GM12878 (cell line): ENCODE measurements at regions not wholly inside any gene's neighbourhood (a gene's known extent, or its start where the extent isn't known, plus 50 kb on each side); places are given as distances from the start of the nearest gene placed in this dataset.

Experiments
- ATAC-seq: fragments of 200-7000 bp; cut with Tn5 transposase; 3 replicates; pipeline ENCODE4 v1.9.1; 2020; ENCODE audit warnings: mild to moderate bottlenecking, moderate library complexity
- BruUV-seq: library from RNA; stranded (reverse); fragments of 400-500 nt; replicated peaks from 2 replicates; lab custom pipeline; 2021; lab: Mats Ljungman, UMichigan
- CTCF ChIA-PET: fragments of 300-600 bp; sonication (Branson Sonifier 250); formaldehyde crosslinking; extraction: SDS; loops from one replicate; lab custom pipeline; 2021; ENCODE audit warnings: inconsistent platforms; lab: Yijun Ruan, JAX
- POLR2A ChIA-PET: fragments of 350-600 bp; formaldehyde crosslinking; extraction: SDS; loops from one replicate; lab custom pipeline; 2021; ENCODE audit warnings: inconsistent platforms; lab: Charles Lee
- RAD21 ChIA-PET: fragments of 300-600 bp; sonication (Branson Sonifier 250); formaldehyde crosslinking; loops from one replicate; lab custom pipeline; 2023; ENCODE audit warnings: antibody characterized with exemption; ENCODE audit not compliant: unreplicated experiment; lab: Charles Lee
- SMC1A ChIA-PET: fragments of 300-600 bp; sonication (Branson Sonifier 250); formaldehyde crosslinking; loops from one replicate; lab custom pipeline; 2023; ENCODE audit not compliant: unreplicated experiment, uncharacterized antibody; lab: Charles Lee
- DNase-seq: peaks from one replicate; pipeline ENCODE4 v3.0.0-alpha.2; 2011; ENCODE audit warnings: low read depth, low spot score
- FAIRE-seq: peaks from 3 replicates; lab custom pipeline; 2011; peaks lifted over from hg19 to GRCh38; lab: Jason Lieb, UNC
- H2AFZ ChIP-seq: 2 replicates; pipeline ENCODE4 v1.6.0; 2011; ENCODE audit warnings: low read depth, low read length, control low read depth; ENCODE audit not compliant: control insufficient read depth
- H3K27ac ChIP-seq: 2 replicates; pipeline ENCODE4 v1.5.1; 2011; ENCODE audit warnings: control low read depth; ENCODE audit not compliant: control insufficient read depth, insufficient read depth
- H3K27me3 ChIP-seq, 2 experiments: replicated peaks in 1 of 2; 2 replicates each; pipeline versions ENCODE4 v1.6.0 to v1.6.1; 2011; ENCODE audit warnings: low read length in 1 of 2; ENCODE audit not compliant: control insufficient read depth in 2 of 2, insufficient read depth in 2 of 2
- H3K36me3 ChIP-seq, 2 experiments: 2 replicates each; pipeline ENCODE4 v1.5.1; 2011; ENCODE audit warnings: low read length in 1 of 2; ENCODE audit not compliant: control insufficient read depth in 2 of 2, insufficient read depth in 2 of 2
- H3K4me1 ChIP-seq: 2 replicates; pipeline ENCODE4 v1.6.1; 2011; ENCODE audit warnings: mild to moderate bottlenecking, low read length, moderate library complexity, mixed read lengths; ENCODE audit not compliant: control insufficient read depth, insufficient read depth
- H3K4me2 ChIP-seq: 2 replicates; pipeline ENCODE4 v1.6.0; 2011; ENCODE audit warnings: control low read depth; ENCODE audit not compliant: control insufficient read depth, insufficient read depth
- H3K4me3 ChIP-seq: fragments of 200-600 bp; sonication (generic); 2 replicates; pipeline ENCODE4 v1.5.1; 2016
- H3K79me2 ChIP-seq: 2 replicates; pipeline ENCODE4 v1.6.0; 2011; ENCODE audit warnings: low read length; ENCODE audit not compliant: control insufficient read depth, insufficient read depth
- H3K9ac ChIP-seq: 2 replicates; pipeline ENCODE4 v1.8.0; 2011; ENCODE audit warnings: low read length, control low read depth, mixed read lengths; ENCODE audit not compliant: control insufficient read depth, insufficient read depth
- H3K9me3 ChIP-seq: replicated peaks from 3 replicates; pipeline ENCODE4 v1.5.1; 2011; ENCODE audit warnings: mild to moderate bottlenecking, low read length; ENCODE audit not compliant: control insufficient read depth, insufficient read depth
- H4K20me1 ChIP-seq: 2 replicates; pipeline ENCODE4 v1.6.0; 2011; ENCODE audit not compliant: control insufficient read depth, insufficient read depth
- ASH2L ChIP-seq: fragments of 300-600, 200-600 bp; sonication (generic); IDR thresholded peaks from 2 replicates; pipeline ENCODE4 v1.6.1; 2017; ENCODE audit warnings: low read depth, mild to moderate bottlenecking, borderline replicate concordance
- BCL11A ChIP-seq: IDR thresholded peaks from 2 replicates; pipeline ENCODE4 v1.6.1; 2011; ENCODE audit warnings: low read depth, low read length
- E4F1 ChIP-seq: fragments of 450-650 bp; IDR thresholded peaks from 2 replicates; pipeline ENCODE4 v1.6.1; 2018; ENCODE audit warnings: borderline replicate concordance, mild to moderate bottlenecking; ENCODE audit not compliant: partially characterized antibody
- KLF5 ChIP-seq: fragments of 450-650 bp; IDR thresholded peaks from 2 replicates; pipeline ENCODE4 v1.6.1; 2014; ENCODE audit warnings: mild to moderate bottlenecking; ENCODE audit not compliant: partially characterized antibody
- MEF2B ChIP-seq: fragments of 450-650 bp; IDR thresholded peaks from 2 replicates; pipeline ENCODE4 v1.6.1; 2018; ENCODE audit warnings: mild to moderate bottlenecking, moderate library complexity; ENCODE audit not compliant: partially characterized antibody, poor library complexity, severe bottlenecking
- PAX5 ChIP-seq: IDR thresholded peaks from 2 replicates; pipeline ENCODE4 v1.6.1; 2011; ENCODE audit warnings: low read depth, low read length, borderline replicate concordance
- POU2F2 ChIP-seq: IDR thresholded peaks from 3 replicates; pipeline ENCODE4 v1.6.1; 2011; ENCODE audit warnings: low read depth, mild to moderate bottlenecking, low read length, borderline replicate concordance
- RAD51 ChIP-seq: fragments of 450-650 bp; IDR thresholded peaks from 2 replicates; pipeline ENCODE4 v1.6.1; 2016; ENCODE audit warnings: moderate library complexity, mild to moderate bottlenecking, inconsistent platforms
- SIX5 ChIP-seq: IDR thresholded peaks from 2 replicates; pipeline ENCODE4 v1.6.1; 2011; ENCODE audit warnings: mild to moderate bottlenecking, low read depth, low read length, moderate library complexity; ENCODE audit not compliant: severe bottlenecking
- SMARCA5 ChIP-seq: fragments of 450-650 bp; IDR thresholded peaks from 2 replicates; pipeline ENCODE4 v1.6.1; 2017; ENCODE audit warnings: mild to moderate bottlenecking
- WGBS: methylation state at CpG from one replicate; pipeline ENCODE4 v1.1.6; 2016; ENCODE audit warnings: low lambda C conversion rate; ENCODE audit not compliant: insufficient replicate concordance, insufficient coverage; ENCODE audit errors: missing lambda C conversion rate; 5-methylcytosine and 5-hydroxymethylcytosine counted together
- in situ Hi-C: fragments of 300-500 bp; cut with MboI; formaldehyde crosslinking; loops from 9 replicates; pipeline ENCODE4 v1.14.3; 2018; ENCODE audit warnings: mixed read lengths
- intact Hi-C: fragments of 100-400 bp; cut with micrococcal nuclease; formaldehyde crosslinking; loops from one replicate; pipeline ENCODE4 v1.14.2; 2022; ENCODE audit not compliant: unreplicated experiment

GRCh38 chr10:85402541-85402940, 964.1 kb downstream of the GRID1 start:
- Histone ChIP-seq H3K27me3 (no peaks in the 10 kb centered on the region), H2AFZ (no peak overlapping the region), H3K4me1 (no peaks in the 10 kb centered on the region), H3K9ac (no peak overlapping the region), H3K36me3 (no peaks in the 10 kb centered on the region), H3K27ac (no peak overlapping the region), H3K79me2 (no peaks in the 10 kb centered on the region), H3K4me3 (no peak overlapping the region), H3K9me3 (no peaks in the 10 kb centered on the region), H3K4me2 (no peak overlapping the region), H4K20me1 (no peaks in the 10 kb centered on the region)
- ChIA-PET SMC1A (no interaction called here), POLR2A (no interaction called here), RAD21 (no interaction called here), CTCF (no interaction called here)
- 94% methylated on average over 1 of the region's 1 CpG for WGBS
- in situ Hi-C loops, result no loop called here
- FAIRE-seq (no peak), DNase-seq (no peak), ATAC-seq (no peak)
- TF ChIP-seq KLF5 (no peak), E4F1 (no peak), MEF2B (no peak), SIX5 (no peak), PAX5 (no peak), RAD51 (no peak), POU2F2 (no peak), SMARCA5 (no peak), ASH2L (no peak), BCL11A (no peak)
- no TSS peak for BruUV-seq
- intact Hi-C loops, result no loop called here
